HG02852 (cell line): ENCODE measurements at regions not wholly inside any gene's neighbourhood (a gene's known extent, or its start where the extent isn't known, plus 50 kb on each side); places are given as distances from the start of the nearest gene placed in this dataset.
"Not testable (repeated sequence)": the region's sequence is repeated elsewhere in the genome, so short reads cannot be mapped to it uniquely, and the experiment has no call there.

Source experiments
- ATAC-seq: cut with Tn5 transposase; IDR thresholded peaks from one replicate; pipeline ENCODE4 v1.9.1; 2021; ENCODE audit warnings: mild to moderate bottlenecking, moderate library complexity; ENCODE audit not compliant: unreplicated experiment

- not testable (repeated sequence) for ATAC-seq
Measured at GRCh38 chr2:88988617-88989016, 297.1 kb downstream of the RPIA start.

- ATAC-seq = not testable (repeated sequence)
Measured at GRCh38 chr2:88992819-88993218, 301.3 kb downstream of the RPIA start.

GRCh38 chr2:88994856-88995255, 303.4 kb downstream of the RPIA start:
- not testable (repeated sequence) for ATAC-seq

GRCh38 chr2:88996588-88996987, 305.1 kb downstream of the RPIA start:
- ATAC-seq = not testable (repeated sequence)

GRCh38 chr2:88999365-88999764, 307.9 kb downstream of the RPIA start:
- ATAC-seq = no peak

DNA sequence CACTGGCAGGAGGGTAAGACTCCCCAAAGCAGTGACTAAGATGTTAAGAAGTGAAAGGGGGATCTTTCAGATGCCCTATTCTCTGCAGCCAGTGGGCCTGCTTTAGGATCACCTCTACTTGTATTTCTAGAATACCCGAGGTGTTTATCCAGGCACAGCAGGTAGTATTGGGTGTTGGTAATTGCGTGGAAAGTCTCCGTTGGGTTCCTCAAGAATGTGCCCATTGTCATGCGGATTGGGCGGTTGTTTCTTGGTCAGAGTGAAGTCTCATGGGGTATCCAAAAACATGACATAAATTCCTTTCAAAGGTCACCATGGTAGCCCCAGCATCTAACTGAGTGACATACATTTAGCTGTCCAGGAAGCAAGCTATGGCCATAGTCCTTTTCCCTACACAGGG, 308.8 kb downstream of the RPIA start:
- no peak for ATAC-seq

DNA sequence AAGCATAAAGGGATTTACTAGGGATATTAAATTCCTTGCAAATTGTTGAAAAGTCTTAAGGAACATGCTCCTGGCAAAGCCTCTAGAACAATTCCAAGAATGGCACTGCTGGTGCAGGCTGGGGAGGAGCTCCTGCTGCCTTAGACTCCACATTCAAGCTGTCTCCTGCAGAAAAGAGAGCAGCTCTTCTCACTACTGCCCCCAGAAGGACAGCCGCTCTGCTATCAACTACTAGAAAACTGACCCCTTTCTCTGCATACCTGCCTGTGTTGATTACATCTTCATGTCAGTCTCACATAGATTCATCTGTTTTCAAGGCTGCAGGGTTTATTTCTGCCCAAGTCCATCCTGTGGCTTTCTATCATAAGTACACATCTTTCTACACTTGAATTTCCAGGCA, 312.8 kb downstream of the RPIA start:
- ATAC-seq = not testable (repeated sequence)

- ATAC-seq = not testable (repeated sequence)
Measured at GRCh38 chr2:89020566-89020965, 329.1 kb downstream of the RPIA start.

GRCh38 chr2:89026296-89026695, 334.8 kb downstream of the RPIA start:
- not testable (repeated sequence) for ATAC-seq

DNA sequence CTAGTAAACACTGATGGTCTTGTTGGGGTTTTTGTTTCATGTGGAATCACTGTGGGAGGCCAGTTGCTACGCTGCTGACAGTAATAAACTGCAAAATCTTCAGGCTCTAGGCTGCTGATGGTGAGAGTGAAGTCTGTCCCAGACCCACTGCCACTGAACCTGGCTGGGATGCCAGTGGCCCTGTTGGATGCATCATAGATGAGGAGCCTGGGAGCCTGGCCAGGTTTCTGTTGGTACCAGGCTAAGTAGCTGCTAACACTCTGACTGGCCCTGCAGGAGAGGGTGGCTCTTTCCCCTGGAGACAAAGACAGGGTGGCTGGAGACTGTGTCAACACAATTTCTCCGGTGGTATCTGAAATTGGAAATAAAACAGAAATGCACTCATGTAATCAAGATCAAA, 335.6 kb downstream of the RPIA start:
- not testable (repeated sequence) for ATAC-seq

DNA sequence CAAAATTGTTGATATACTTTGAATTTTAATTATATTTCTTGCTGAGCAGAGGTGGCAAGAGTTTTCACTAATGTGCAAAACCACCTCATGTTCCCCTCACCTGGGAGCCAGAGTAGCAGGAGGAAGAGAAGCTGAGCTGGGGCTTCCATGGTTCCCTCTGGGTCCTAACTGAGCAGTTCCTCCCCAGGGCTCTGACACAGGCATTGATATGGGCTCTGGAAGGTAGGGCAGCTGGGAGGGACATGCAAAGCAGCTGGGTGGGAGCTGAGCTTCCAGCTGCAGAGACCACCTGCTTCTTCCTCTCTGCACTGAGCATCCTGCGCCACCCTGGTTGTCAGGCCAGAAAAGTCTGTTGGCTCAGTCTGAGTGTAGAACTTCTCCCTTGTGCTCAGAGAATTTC, 336.1 kb downstream of the RPIA start:
- ATAC-seq = not testable (repeated sequence)

- ATAC-seq = not testable (repeated sequence)
Measured at GRCh38 chr2:89029257-89029656, 337.8 kb downstream of the RPIA start.

- ATAC-seq = not testable (repeated sequence)
Measured at GRCh38 chr2:89048138-89049066, 356.9 kb downstream of the RPIA start.

DNA sequence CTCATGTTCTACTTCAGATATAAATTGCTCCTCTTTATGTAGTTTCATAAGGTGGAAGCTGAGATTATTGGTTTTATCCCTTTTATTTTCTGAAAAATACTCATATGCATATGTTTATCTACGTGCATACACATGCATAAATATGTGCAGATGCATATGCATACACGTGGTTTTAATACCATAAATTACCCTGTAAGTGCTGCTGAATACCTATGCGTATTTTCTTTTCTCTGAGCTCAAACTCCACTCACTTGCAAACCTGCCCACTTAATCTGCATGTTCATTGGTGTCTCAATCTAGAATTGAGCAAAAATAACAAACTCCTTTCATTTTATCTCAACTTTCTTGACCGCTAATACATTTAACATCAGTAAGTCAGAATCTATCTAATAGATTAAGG, 367.1 kb downstream of the RPIA start:
- ATAC-seq = not testable (repeated sequence)

- ATAC-seq = not testable (repeated sequence)
Measured at GRCh38 chr2:89061174-89061573, 369.7 kb downstream of the RPIA start.

DNA sequence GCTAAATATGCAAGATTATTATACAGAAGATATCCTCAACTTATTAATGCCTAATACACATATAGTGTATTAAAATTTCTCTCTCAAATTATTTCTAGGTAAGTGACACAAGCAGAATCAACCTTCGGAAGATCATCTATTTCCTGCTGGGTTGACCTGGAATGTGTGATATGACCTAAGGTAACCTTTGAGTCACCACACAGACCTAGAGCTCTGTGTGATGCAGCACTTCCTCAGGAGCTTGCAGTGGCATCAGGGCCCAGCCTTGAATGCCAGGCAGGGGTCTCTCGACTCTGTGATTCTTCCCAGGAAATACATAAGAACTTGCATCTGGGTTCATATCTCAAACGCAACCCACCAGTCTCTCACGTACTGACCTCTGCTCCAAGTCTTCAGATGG, 385.3 kb downstream of the RPIA start:
- ATAC-seq = not testable (repeated sequence)

- not testable (repeated sequence) for ATAC-seq
Measured at GRCh38 chr2:89092911-89093310, 401.4 kb downstream of the RPIA start.

GRCh38 chr2:89095060-89095459, 403.6 kb downstream of the RPIA start:
- not testable (repeated sequence) for ATAC-seq

DNA sequence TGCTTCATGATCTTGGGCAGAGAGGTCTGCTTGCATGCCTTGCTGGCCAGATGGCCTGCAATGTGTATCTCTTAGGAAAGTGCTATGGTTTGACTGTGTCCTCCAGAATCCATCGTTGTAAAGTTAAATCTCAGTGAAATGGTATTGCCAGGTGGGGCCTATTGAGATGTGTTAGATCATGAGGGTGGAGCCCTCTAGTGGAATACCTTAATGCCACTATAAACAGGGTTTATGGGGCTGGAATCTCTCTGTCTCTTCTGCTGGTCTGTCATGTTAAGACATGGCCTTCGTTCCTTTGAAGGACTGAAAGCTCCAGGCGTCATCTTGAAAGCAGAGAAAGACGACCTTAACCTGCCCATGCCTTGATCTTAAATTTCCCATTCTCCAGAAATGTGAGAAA, 411.1 kb downstream of the RPIA start:
- not testable (repeated sequence) for ATAC-seq

DNA sequence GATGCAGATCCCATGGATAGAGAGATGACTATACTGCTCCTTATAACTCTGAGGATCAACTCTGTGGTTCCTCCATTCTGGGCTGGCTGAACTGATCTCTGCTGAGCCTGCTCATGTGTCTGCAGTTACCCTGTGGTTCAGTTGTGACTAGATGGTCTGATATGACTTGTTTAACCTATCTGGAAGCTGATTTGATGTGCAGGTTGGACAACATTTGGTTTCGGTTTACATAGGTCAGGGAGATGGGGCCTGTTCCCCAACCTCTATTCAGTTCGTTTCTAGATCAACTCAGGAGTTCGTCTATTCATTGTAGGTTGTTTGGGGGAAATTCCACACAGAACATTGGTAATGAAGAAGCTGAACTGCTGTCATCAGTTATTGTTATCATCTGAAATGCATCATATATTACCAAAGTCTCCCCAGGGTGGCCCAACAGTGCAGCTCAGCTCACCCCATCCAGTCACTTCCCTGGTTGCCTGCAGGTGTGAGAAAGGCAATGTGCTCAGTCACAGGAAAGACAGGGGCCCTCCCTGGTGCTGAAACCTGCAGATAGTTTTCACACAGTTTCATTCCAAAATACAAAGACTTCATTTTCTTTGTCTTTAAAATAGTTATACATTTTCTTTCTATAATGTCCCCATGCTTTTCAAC, 415.0 kb downstream of the RPIA start:
- peak; percentile 83 for ATAC-seq

DNA sequence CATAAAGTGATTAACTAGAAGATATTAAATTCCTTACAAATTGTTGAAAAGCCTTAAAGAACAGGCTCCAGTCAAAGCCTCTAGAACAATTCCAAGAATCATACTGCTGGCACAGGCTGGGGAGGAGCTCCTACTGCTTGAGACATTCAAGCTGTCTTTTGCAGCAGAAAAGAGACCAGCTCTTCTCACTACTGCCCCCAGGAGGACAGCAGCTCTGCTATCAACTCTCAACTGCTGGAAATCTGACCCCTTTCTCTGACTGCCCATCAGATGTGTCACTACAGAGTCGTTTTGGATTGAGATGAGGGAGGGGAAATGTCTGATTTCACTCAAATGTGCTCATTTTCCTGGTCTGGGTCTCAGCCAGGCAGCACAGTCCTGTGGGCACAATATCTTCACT, 421.0 kb downstream of the RPIA start:
- not testable (repeated sequence) for ATAC-seq

GRCh38 chr2:89113286-89113685, 421.8 kb downstream of the RPIA start:
- ATAC-seq = not testable (repeated sequence)
